Nephron (organoid): ENCODE measurements at regions not wholly inside any gene's neighbourhood (a gene's known extent, or its start where the extent isn't known, plus 50 kb on each side); places are given as distances from the start of the nearest gene placed in this dataset.
A peak's percentile ranks its signal among the peaks of the same experiment; 100 is the strongest.

Source experiments
- H3K27ac Mint-ChIP-seq, 3 experiments: 2 replicates each; pipeline ENCODE4 v1.8.0; 2020; ENCODE audit warnings: mixed read lengths in 3 of 3, mild to moderate bottlenecking in 2 of 3, moderate library complexity in 1 of 3
- H3K27me3 Mint-ChIP-seq: 2 replicates; pipeline ENCODE4 v1.8.0; 2021; ENCODE audit warnings: low read depth, mild to moderate bottlenecking, moderate library complexity, mixed read lengths
- H3K36me3 Mint-ChIP-seq: 2 replicates; pipeline ENCODE4 v1.8.0; 2020; ENCODE audit warnings: low read depth, mixed read lengths
- H3K4me1 Mint-ChIP-seq: 2 replicates; pipeline ENCODE4 v1.8.0; 2020; ENCODE audit warnings: mixed read lengths
- H3K4me3 Mint-ChIP-seq, 3 experiments: 2 replicates each; pipeline ENCODE4 v1.8.0; 2020; ENCODE audit warnings: mild to moderate bottlenecking in 3 of 3, mixed read lengths in 3 of 3, moderate library complexity in 2 of 3
- H3K9me3 Mint-ChIP-seq: 2 replicates; pipeline ENCODE4 v1.8.0; 2020; ENCODE audit warnings: mixed read lengths
- CTCF ChIP-seq, 3 experiments: fragments of 200-600 bp; sonication (generic); IDR thresholded peaks; one replicate each; pipeline ENCODE4 v1.5.0; 2021; ENCODE audit warnings: antibody characterized with exemption in 3 of 3; ENCODE audit not compliant: unreplicated experiment in 3 of 3

- Mint-ChIP-seq H3K27me3 (peaks cover 15% of the 10 kb centered on the region), H3K9me3 (no peaks in the 10 kb centered on the region), H3K27ac (no peak overlapping the region), H3K4me1 (peaks cover 11% of the 10 kb centered on the region), H3K4me3 (no peak overlapping the region), H3K36me3 (no peaks in the 10 kb centered on the region)
- TF ChIP-seq CTCF (IDR thresholded peaks at IDR 0.05; ENCODE audit: unreplicated experiment in 3 of 3), result no peak
Observed at GRCh38 chr1:244224487-244225430, 173.7 kb downstream of the ZBTB18 start.

- no peaks in the 10 kb centered on the region for H3K9me3 Mint-ChIP-seq
- H3K4me1 Mint-ChIP-seq, result peaks cover 24% of the 10 kb centered on the region
- TF ChIP-seq CTCF (IDR thresholded peaks at IDR 0.05; ENCODE audit: unreplicated experiment in 3 of 3), result no peak
- no peak overlapping the region for H3K4me3 Mint-ChIP-seq
- peaks cover 30% of the 10 kb centered on the region for H3K27me3 Mint-ChIP-seq
- H3K27ac Mint-ChIP-seq, result no peak overlapping the region
- H3K36me3 Mint-ChIP-seq, result no peaks in the 10 kb centered on the region
Observed at GRCh38 chr1:244226435-244226834, 175.4 kb downstream of the ZBTB18 start.

GRCh38 chr1:244230470-244230869, 179.4 kb downstream of the ZBTB18 start:
- Mint-ChIP-seq H3K27me3 (peaks cover 42% of the 10 kb centered on the region), H3K36me3 (no peaks in the 10 kb centered on the region), H3K4me1 (peaks cover 58% of the 10 kb centered on the region), H3K27ac (no peak overlapping the region), H3K9me3 (no peaks in the 10 kb centered on the region), H3K4me3 (no peak overlapping the region)
- no peak for TF ChIP-seq CTCF (IDR thresholded peaks at IDR 0.05; ENCODE audit: unreplicated experiment in 3 of 3)

GRCh38 chr1:244231193-244231571, 180.1 kb downstream of the ZBTB18 start:
- Mint-ChIP-seq H3K4me3 (peak overlapping the region; percentile 71 to 75 (median 71)), H3K4me1 (peaks cover 58% of the 10 kb centered on the region), H3K36me3 (no peaks in the 10 kb centered on the region), H3K9me3 (no peaks in the 10 kb centered on the region), H3K27ac (peak overlapping the region in 2 of 3 experiments; percentile 5 to 23), H3K27me3 (peaks cover 42% of the 10 kb centered on the region)
- no peak for TF ChIP-seq CTCF (IDR thresholded peaks at IDR 0.05; ENCODE audit: unreplicated experiment in 3 of 3)

GRCh38 chr1:244231572-244232315, 180.7 kb downstream of the ZBTB18 start:
- no peak for TF ChIP-seq CTCF (IDR thresholded peaks at IDR 0.05; ENCODE audit: unreplicated experiment in 3 of 3)
- Mint-ChIP-seq H3K4me3 (peak overlapping the region; percentile 71 to 75 (median 71)), H3K27me3 (peaks cover 42% of the 10 kb centered on the region), H3K27ac (peak overlapping the region in 2 of 3 experiments; percentile 5 to 23), H3K9me3 (no peaks in the 10 kb centered on the region), H3K36me3 (no peaks in the 10 kb centered on the region), H3K4me1 (peaks cover 58% of the 10 kb centered on the region)
